WTC11 (cell line): ENCODE measurements at regions not wholly inside any gene's neighbourhood (a gene's known extent, or its start where the extent isn't known, plus 50 kb on each side); places are given as distances from the start of the nearest gene placed in this dataset.

ENCODE experiments used
- ATAC-seq: fragments of 200-7000 bp; cut with Tn5 transposase; 2 replicates; pipeline ENCODE4 v1.10.0; 2021; ENCODE audit warnings: mild to moderate bottlenecking, moderate library complexity
- CTCF ChIA-PET: fragments of 300-600 bp; sonication (Branson Sonifier 250); formaldehyde crosslinking; loops from one replicate; lab custom pipeline; 2021; ENCODE audit warnings: antibody characterized with exemption; lab: Charles Lee
- POLR2A ChIA-PET: fragments of 350-600 bp; sonication (Branson Sonifier 250); formaldehyde crosslinking; loops from one replicate; lab custom pipeline; 2021; ENCODE audit warnings: antibody characterized with exemption; lab: Charles Lee
- DNase-seq: peaks from one replicate; pipeline ENCODE4 v3.0.0; 2021; ENCODE audit warnings: low spot score
- H3K27ac Mint-ChIP-seq: 2 replicates; pipeline ENCODE4 v1.8.0; 2021; ENCODE audit warnings: mixed read lengths
- H3K27me3 Mint-ChIP-seq: 2 replicates; pipeline ENCODE4 v1.8.0; 2021; ENCODE audit warnings: low read depth, mild to moderate bottlenecking, moderate library complexity, mixed read lengths
- H3K36me3 Mint-ChIP-seq: 2 replicates; pipeline ENCODE4 v1.8.0; 2021; ENCODE audit warnings: mixed read lengths
- H3K4me1 Mint-ChIP-seq: 2 replicates; pipeline ENCODE4 v1.8.0; 2022; ENCODE audit warnings: mixed read lengths
- H3K4me3 Mint-ChIP-seq: 2 replicates; pipeline ENCODE4 v1.8.0; 2021; ENCODE audit warnings: mild to moderate bottlenecking, moderate library complexity, mixed read lengths
- H3K9me3 Mint-ChIP-seq: 2 replicates; pipeline ENCODE4 v1.8.0; 2021; ENCODE audit warnings: mixed read lengths
- ARID4B ChIP-seq: sonication (generic); formaldehyde crosslinking; IDR thresholded peaks from 2 replicates; pipeline ENCODE4 v1.8.0; 2023; ENCODE audit warnings: missing genetic modification reagents, mild to moderate bottlenecking, borderline replicate concordance
- CDX4 ChIP-seq: fragments of 250-450 bp; sonication (Bioruptor Pico); IDR thresholded peaks from 2 replicates; pipeline ENCODE4 v1.9.0; 2021; ENCODE audit warnings: moderate library complexity, mild to moderate bottlenecking, inconsistent platforms, borderline replicate concordance
- CREB1 ChIP-seq: sonication (generic); formaldehyde crosslinking; IDR thresholded peaks from 2 replicates; pipeline ENCODE4 v1.8.0; 2023; ENCODE audit warnings: mild to moderate bottlenecking, missing genetic modification reagents
- E2F1 ChIP-seq: sonication (generic); formaldehyde crosslinking; IDR thresholded peaks from 2 replicates; pipeline ENCODE4 v1.8.0; 2022; ENCODE audit warnings: mild to moderate bottlenecking, missing genetic modification reagents
- E2F5 ChIP-seq: sonication (generic); formaldehyde crosslinking; IDR thresholded peaks from 2 replicates; pipeline ENCODE4 v1.8.1; 2022; ENCODE audit warnings: mild to moderate bottlenecking, moderate library complexity, missing genetic modification reagents
- ESRRA ChIP-seq: sonication (generic); formaldehyde crosslinking; IDR thresholded peaks from 2 replicates; pipeline ENCODE4 v1.8.1; 2022; ENCODE audit warnings: mild to moderate bottlenecking, missing genetic modification reagents, borderline replicate concordance
- ETV6 ChIP-seq: sonication (generic); formaldehyde crosslinking; IDR thresholded peaks from 2 replicates; pipeline ENCODE4 v1.8.1; 2022; ENCODE audit warnings: mild to moderate bottlenecking, missing genetic modification reagents
- FOXP1 ChIP-seq: sonication (generic); formaldehyde crosslinking; IDR thresholded peaks from 2 replicates; pipeline ENCODE4 v1.8.0; 2022; ENCODE audit warnings: missing genetic modification reagents, mild to moderate bottlenecking, moderate library complexity, borderline replicate concordance
- FOXP4 ChIP-seq: sonication (generic); formaldehyde crosslinking; IDR thresholded peaks from 2 replicates; pipeline ENCODE4 v1.8.0; 2022; ENCODE audit warnings: mild to moderate bottlenecking, missing genetic modification reagents
- HMGXB4 ChIP-seq: sonication (generic); formaldehyde crosslinking; IDR thresholded peaks from 2 replicates; pipeline ENCODE4 v1.8.1; 2023; ENCODE audit warnings: mild to moderate bottlenecking, moderate library complexity, missing genetic modification reagents
- JAZF1 ChIP-seq: fragments of 250-450 bp; sonication (Bioruptor Pico); IDR thresholded peaks from 2 replicates; pipeline ENCODE4 v1.9.0; 2021; ENCODE audit warnings: moderate library complexity, mild to moderate bottlenecking, inconsistent platforms
- NFATC4 ChIP-seq: fragments of 250-450 bp; sonication (Bioruptor Pico); IDR thresholded peaks from 2 replicates; pipeline ENCODE4 v1.9.0; 2021; ENCODE audit warnings: mild to moderate bottlenecking
- NFE2L1 ChIP-seq: sonication (generic); formaldehyde crosslinking; IDR thresholded peaks from 2 replicates; pipeline ENCODE4 v1.8.1; 2023; ENCODE audit warnings: missing genetic modification reagents
- OVOL2 ChIP-seq: fragments of 250-450 bp; sonication (Bioruptor Pico); IDR thresholded peaks from 2 replicates; pipeline ENCODE4 v1.9.0; 2021; ENCODE audit warnings: mild to moderate bottlenecking, borderline replicate concordance
- RELA ChIP-seq: sonication (generic); formaldehyde crosslinking; IDR thresholded peaks from 2 replicates; pipeline ENCODE4 v1.8.1; 2022; ENCODE audit warnings: missing genetic modification reagents, mild to moderate bottlenecking, borderline replicate concordance
- SOX15 ChIP-seq: fragments of 250-450 bp; sonication (Bioruptor Pico); IDR thresholded peaks from 2 replicates; pipeline ENCODE4 v1.9.0; 2021; ENCODE audit warnings: mild to moderate bottlenecking
- SP1 ChIP-seq: sonication (generic); formaldehyde crosslinking; conservative IDR thresholded peaks from 2 replicates; pipeline ENCODE4 v1.8.1; 2022; ENCODE audit warnings: missing genetic modification reagents
- ZNF219 ChIP-seq: sonication (generic); formaldehyde crosslinking; IDR thresholded peaks from 2 replicates; pipeline ENCODE4 v1.8.0; 2023; ENCODE audit warnings: missing genetic modification reagents, mild to moderate bottlenecking, borderline replicate concordance
- ZNF416 ChIP-seq: fragments of 250-450 bp; sonication (Bioruptor Pico); IDR thresholded peaks from 2 replicates; pipeline ENCODE4 v1.9.0; 2021; ENCODE audit warnings: mild to moderate bottlenecking, inconsistent platforms
- ZSCAN18 ChIP-seq: fragments of 250-450 bp; sonication (Bioruptor Pico); IDR thresholded peaks from 2 replicates; pipeline ENCODE4 v2.1.2; 2022; ENCODE audit warnings: mild to moderate bottlenecking, moderate library complexity

GRCh38 chr2:146984014-146984413, 860.8 kb upstream of the ACVR2A start (continued):
- TF ChIP-seq HMGXB4 (no peak), SP1 (CRISPR knock-in tag) (no peak), ZSCAN18 (CRISPR knock-in tag) (no peak)

- DNase-seq (no peak), ATAC-seq (no peak)
- CTCF ChIA-PET: no interaction called here
- H3K4me3 Mint-ChIP-seq: no peak overlapping the region
- no peak overlapping the region for H3K27ac Mint-ChIP-seq
- POLR2A ChIA-PET: no interaction called here
- TF ChIP-seq RELA (CRISPR knock-in tag) (no peak), ESRRA (no peak), CREB1 (CRISPR knock-in tag) (no peak), SOX15 (CRISPR knock-in tag) (no peak), NFE2L1 (CRISPR knock-in tag) (no peak), E2F1 (CRISPR knock-in tag) (no peak), NFATC4 (CRISPR knock-in tag) (no peak), ZNF219 (CRISPR knock-in tag) (no peak), FOXP4 (no peak), ETV6 (no peak), OVOL2 (CRISPR knock-in tag) (no peak)
- H3K4me1 Mint-ChIP-seq: peaks cover 11% of the 10 kb centered on the region
- peaks cover 20% of the 10 kb centered on the region for H3K9me3 Mint-ChIP-seq
- H3K27me3 Mint-ChIP-seq: no peaks in the 10 kb centered on the region
- H3K36me3 Mint-ChIP-seq: peaks cover 15% of the 10 kb centered on the region; the same call in 1 of the 2 replicates
These were observed 862.4 kb upstream of the ACVR2A start for GRCh38 chr2:146982393-146982846.

- peaks cover 15% of the 10 kb centered on the region; the same call in 1 of the 2 replicates for H3K36me3 Mint-ChIP-seq
- no peaks in the 10 kb centered on the region for H3K27me3 Mint-ChIP-seq
- no peak overlapping the region for H3K27ac Mint-ChIP-seq
- ChIA-PET CTCF (no interaction called here), POLR2A (no interaction called here)
- peaks cover 20% of the 10 kb centered on the region for H3K9me3 Mint-ChIP-seq
- DNase-seq (no peak), ATAC-seq (no peak)
- no peak overlapping the region for H3K4me3 Mint-ChIP-seq
- peaks cover 11% of the 10 kb centered on the region for H3K4me1 Mint-ChIP-seq
- no peak for TF ChIP-seq HMGXB4
- TF ChIP-seq ZNF416: no peak
- no peak for TF ChIP-seq ETV6
- no peak for TF ChIP-seq E2F5 (CRISPR knock-in tag)
- TF ChIP-seq ARID4B: no peak
- TF ChIP-seq CDX4 (CRISPR knock-in tag): no peak
- TF ChIP-seq JAZF1 (CRISPR knock-in tag): no peak
- no peak for TF ChIP-seq FOXP1 (CRISPR knock-in tag)
These were observed 862.9 kb upstream of the ACVR2A start for GRCh38 chr2:146981921-146982320.
